Lower leg skin (tissue), 3 donors: ENCODE measurements at regions not wholly inside any gene's neighbourhood (a gene's known extent, or its start where the extent isn't known, plus 50 kb on each side); places are given as distances from the start of the nearest gene placed in this dataset.

ENCODE experiments used
- CTCF ChIP-seq, 3 donors: fragments of 450-650 bp; IDR thresholded peaks; one replicate each; pipeline ENCODE4 v1.5.1; 2016; ENCODE audit warnings: antibody characterized with exemption in 3 of 3, mild to moderate bottlenecking in 3 of 3, moderate library complexity in 2 of 3
- POLR2A ChIP-seq, 2 donors: fragments of 450-650 bp; IDR thresholded peaks; one replicate each; pipeline ENCODE4 v1.6.1; 2016 to 2017; ENCODE audit warnings: antibody characterized with exemption in 2 of 2, mild to moderate bottlenecking in 1 of 2, moderate library complexity in 1 of 2

GRCh38 chr2:57119141-57119540, 927.5 kb upstream of the VRK2 start:
- TF ChIP-seq CTCF (IDR thresholded peaks at IDR 0.05) (no peak), POLR2A (IDR thresholded peaks at IDR 0.05) (no peak)
